ENCODE measurements at regions not wholly inside any gene's neighbourhood (a gene's known extent, or its start where the extent isn't known, plus 50 kb on each side); places are given as distances from the start of the nearest gene placed in this dataset.

GRCh38 chr1:91575909-91576519, 75.4 kb downstream of the CDC7 start:
- DNase-seq: no peak

GRCh38 chr1:91578320-91579109, 77.9 kb downstream of the CDC7 start:
- DNase-seq: no peak

DNA sequence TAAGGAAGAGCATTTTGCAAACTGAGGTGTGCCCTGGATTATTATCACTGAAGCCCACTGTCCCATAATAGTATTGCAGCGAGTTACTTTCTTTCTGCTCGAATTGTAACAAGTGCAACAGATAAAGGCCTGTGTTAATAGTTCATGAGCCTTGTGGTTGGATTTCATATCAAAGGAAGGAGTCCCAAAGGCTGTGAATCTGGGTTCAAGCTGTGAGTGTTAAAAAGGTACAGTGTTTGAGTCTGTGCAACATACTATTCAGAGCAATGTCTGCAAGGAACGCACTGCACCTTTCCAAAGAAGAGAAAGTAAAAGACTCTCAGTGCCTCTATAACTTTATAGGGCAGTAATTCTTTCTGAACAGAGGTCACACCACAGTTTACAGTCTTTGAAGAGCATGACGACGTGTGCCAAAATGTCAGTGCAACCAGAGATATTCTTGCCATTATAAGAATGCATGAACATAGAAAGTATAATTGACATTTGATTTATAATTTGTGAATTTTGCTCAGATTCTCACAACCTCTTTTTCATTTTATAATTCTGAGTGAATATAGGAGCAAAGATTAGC, 79.1 kb downstream of the CDC7 start:
- DNase-seq: no peak

DNA sequence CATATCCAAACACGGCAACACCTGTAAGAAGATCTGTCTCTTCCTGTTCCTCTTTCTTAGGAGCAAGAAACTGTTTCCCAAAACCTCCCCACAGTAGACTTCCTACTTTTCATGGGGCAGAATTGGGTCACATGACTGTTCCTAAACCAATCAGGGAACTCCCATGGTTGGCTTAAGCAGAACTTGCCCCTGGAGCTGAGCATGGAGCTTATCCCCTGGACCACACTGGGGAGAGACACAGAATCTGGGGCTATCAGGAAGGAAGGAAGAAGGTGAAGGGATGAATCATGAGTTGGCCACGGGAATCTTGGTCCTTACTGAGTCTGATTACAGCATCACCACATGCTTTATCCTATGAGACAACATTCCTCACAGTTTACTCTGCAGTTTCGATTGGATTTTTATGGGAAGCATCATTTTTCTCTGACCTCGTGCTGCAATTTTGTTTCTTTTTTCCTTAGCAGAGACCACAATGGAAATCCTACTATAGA, 81.8 kb downstream of the CDC7 start:
- DNase-seq: peak; percentile 80

- DNase-seq: no peak
Measured at GRCh38 chr1:91583326-91583755, 82.7 kb downstream of the CDC7 start.

GRCh38 chr1:91584309-91584708, 83.7 kb downstream of the CDC7 start:
- DNase-seq: no peak

- no peak for DNase-seq
Measured at GRCh38 chr1:91584878-91585277, 84.2 kb downstream of the CDC7 start.

- DNase-seq: no peak
Measured at GRCh38 chr1:91585502-91585901, 84.9 kb downstream of the CDC7 start.

DNA sequence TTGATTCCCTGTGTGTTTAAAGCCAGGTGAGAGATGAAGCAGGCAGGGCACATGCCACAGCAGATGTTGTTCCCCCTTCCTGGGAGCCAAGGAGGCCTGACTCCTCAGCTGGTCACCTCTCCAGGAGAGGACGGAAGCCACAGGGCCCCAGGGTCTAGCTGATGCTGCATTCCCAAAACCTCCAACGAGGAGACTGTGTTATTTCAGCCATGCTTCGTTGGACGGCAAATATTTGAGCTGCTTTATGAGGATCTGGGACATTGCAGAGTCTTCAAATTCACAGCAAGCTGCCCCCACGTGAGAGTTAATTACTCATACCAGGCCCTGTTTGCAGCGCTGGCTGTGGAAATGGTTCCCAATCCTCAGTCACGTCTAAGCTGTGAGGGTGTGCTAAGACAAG, 85.3 kb downstream of the CDC7 start:
- DNase-seq: no peak

DNA sequence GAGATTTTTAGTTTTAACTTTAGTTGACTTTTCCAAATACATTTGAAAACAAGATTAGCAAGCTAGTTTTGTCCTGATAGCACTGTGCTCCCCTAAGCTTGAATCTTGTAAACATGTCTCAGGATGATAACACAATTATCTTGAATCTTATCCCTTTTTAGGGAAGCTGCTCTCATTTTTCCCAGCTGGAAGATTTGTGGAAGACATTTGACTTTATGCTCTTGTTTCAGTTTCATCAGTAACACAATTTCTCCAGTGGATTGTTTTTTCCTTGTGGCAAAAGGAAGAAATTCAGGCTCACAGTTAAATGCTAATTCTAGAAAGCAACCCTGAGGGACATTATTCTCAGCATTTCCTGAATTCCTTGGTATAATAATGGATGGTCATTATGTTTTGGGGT, 88.8 kb downstream of the CDC7 start:
- DNase-seq: no peak

DNA sequence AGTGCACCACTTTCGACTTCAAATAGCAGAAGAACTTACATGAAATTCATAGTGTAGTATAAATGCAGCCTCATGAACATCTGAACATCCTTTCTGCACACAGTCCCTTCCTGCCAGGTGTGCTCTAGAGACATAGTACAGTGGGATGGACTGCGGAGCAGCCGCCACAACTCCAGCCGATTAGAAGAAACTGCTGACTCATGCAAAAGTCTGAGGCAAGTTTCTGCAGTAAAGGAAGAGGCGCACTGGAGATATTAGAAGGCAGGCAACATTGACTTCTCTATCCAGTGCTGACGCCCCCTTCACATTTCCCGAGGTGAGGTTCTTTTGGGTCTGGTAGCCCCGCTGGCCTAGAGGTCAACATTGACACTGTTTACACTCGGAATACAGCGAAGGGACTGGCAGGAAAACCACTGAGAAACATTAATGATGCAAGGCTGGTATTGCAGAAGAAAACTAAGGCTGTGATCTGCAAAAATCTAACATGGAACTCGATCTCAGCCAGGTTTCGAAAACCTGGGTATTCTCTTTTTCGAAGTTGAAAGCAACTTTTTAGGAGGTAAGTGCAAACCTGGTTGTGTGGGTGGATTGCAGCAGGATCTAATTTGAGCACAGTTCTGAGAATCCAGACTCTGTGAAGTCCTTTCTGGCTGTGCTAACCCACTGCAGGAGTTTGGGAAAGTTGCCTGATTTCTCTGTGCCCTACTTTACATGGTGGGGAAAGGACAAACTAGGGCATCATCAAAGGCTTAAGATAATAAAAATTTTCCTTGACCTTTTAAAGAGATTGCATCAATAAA, 90.7 kb downstream of the CDC7 start:
- DNase-seq: no peak

GRCh38 chr1:91592716-91593477, 92.2 kb downstream of the CDC7 start:
- DNase-seq: no peak

DNA sequence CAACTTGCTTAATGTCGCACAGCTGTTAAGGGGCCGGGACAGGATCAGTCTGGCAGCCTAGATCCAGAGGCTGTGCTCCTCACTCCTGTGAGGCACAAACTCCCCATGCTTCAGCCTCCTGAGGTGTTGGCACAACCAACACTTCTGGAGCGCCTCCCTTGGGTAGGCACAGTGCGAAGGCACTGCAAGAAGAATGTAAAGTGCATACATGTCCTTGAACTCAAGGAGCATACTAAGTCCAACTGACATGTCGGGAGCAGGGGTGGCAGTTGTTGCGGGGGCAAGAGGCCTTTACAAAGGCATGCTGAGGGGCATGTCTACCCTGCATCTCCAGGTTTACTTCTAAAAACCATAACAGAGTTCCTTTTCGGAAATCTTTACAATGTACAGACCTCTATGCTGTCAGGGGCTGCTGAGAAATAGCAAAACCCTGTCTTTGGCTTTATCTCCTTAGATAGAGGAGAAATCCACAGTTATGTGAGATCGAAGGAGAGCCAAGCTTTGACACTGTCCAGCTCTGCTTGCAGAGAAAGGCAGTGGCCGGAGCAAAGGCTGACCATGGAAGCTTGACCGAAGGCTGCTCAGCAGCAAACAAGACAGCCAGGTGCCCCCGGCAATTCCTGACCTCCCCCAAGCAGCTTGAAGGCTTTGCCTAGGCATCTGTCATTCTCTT, 93.9 kb downstream of the CDC7 start:
- DNase-seq: no peak

- no peak for DNase-seq
Measured at GRCh38 chr1:91596474-91596873, 95.8 kb downstream of the CDC7 start.

- no peak for DNase-seq
Measured at GRCh38 chr1:91597215-91597614, 96.6 kb downstream of the CDC7 start.

DNA sequence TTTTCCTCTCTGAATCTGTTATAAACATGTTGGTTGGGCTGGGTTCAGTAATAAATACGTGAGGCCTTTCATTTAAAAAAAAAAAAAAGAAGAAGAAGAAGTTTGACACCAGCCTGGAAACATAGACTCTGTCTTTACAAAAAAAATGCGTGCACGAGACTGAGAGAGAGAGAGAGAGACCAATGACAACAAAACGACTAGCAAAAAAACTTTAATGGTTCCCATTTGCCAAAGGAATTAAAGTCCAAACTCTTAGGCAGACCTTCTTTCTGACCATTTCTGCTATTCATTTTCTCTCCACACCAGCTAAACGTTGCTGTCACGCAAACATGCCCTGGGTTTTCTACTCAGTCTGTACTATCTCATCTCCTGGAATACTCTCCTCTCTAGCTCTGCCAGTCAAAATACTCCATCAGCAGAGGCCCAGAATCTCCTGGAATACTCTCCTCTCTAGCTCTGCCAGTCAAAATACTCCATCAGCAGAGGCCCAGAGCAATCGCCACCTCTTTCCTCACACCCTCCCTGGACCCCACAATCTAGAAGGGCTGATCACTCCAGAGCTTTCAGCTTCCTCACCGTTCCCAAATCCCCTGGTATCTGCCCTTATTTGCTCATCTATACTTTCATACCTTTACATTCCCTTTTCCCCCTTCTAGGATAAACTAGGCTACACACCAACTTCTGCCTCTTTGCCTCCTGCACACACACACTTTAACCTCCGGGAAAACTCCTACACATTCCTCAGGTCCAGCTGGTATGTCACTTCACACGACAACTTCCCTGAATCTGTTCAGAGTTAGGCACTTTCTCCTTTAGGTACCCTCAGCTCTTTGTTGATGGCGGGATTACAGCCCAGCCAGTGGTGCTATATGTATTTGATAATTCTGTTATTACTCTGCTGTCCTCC, 100.0 kb downstream of the CDC7 start:
- DNase-seq: no peak

GRCh38 chr1:91601554-91602376, 101.1 kb downstream of the CDC7 start:
- DNase-seq: no peak

DNA sequence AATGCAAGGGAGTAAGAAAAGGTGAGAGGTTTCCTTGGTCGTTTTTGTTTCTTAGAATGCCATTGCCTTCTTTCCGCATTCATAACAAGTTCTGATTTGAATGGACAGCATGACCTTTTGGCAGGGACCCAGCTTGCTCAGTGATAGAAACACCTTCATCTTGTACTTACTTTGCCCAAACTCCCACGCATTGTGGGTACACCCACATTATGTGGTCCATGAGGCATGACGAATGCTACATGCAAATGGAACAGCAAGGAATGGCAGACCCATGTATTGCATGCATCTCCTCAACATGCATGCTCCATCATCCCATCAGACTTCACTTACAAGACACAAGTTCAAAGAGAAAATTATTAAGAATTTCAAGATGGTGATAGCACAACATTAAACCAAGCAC, 102.8 kb downstream of the CDC7 start:
- no peak for DNase-seq

DNA sequence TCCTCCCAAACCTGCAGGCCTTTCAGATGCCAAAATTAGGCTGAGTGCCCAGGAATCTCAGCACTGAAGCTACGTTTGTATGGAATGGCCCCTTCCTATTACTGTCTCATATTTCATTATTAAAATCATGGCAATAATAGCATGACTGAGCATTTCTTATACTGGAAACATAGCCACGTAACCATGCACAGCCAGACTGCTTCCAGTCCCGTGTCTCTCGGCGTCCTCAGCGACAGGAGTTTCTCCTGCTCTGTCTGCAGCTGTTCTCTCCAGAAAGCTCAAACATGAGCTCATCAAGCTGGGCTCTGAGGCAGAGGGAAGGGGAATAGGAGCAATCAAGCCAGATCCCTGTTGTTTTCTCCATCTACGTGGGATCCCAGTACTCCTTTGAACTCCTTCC, 104.0 kb downstream of the CDC7 start:
- no peak for DNase-seq

DNA sequence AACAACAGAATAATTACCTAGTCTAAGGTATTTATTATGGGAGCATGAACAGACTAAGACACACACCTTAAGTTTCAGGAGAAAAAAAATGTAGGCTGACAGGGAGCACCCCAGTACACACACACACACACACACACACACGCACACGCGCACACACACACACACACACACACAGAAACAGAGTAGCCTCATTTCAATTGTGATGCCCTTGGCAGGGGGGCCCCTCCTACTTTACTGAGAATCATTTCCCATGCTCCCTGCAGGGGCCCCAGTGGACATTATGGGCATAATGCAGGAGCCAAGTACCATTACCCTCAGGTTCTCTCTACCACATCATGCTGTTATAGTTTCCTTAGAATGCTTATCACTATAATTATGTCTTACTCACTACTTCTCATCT, 104.9 kb downstream of the CDC7 start:
- no peak for DNase-seq
